ENCODE measurements at regions not wholly inside any gene's neighbourhood (a gene's known extent, or its start where the extent isn't known, plus 50 kb on each side); places are given as distances from the start of the nearest gene placed in this dataset.

DNA sequence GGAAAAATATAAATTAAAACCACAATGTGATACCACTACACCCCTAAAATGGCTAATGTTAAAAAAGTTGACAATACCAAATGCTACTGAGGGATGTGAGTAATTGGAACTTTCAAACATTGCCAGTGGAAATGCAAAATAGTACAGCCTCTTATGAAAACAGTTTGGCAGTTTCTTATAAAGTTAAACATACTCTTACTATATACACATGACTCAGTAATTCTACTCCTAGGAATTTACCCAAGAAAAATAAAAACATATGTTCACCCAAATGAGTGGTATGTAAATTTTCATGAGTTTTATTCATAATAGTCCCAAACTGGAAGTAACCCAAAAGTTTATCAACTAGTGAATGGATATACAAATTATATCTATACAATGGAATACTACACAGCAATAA lies 228.0 kb downstream of the CYP26B1 start:
- no peak overlapping the region for H3K4me3 ChIP-seq
- H3K27ac ChIP-seq = no peak overlapping the region
- ATAC-seq (ENCODE audit: insufficient number of reproducible peaks, low FRiP score, low read depth) = no peak
- H3K36me3 ChIP-seq = no peaks in the 10 kb centered on the region
- no peak for DNase-seq (ENCODE audit: low spot score)
- H3K9me3 ChIP-seq = peaks cover 8% of the 10 kb centered on the region
- no peaks in the 10 kb centered on the region for H3K4me1 ChIP-seq (ENCODE audit: control insufficient read depth in 1 of 2, low read depth in 2 of 2)
- TF ChIP-seq, protein P1, sequence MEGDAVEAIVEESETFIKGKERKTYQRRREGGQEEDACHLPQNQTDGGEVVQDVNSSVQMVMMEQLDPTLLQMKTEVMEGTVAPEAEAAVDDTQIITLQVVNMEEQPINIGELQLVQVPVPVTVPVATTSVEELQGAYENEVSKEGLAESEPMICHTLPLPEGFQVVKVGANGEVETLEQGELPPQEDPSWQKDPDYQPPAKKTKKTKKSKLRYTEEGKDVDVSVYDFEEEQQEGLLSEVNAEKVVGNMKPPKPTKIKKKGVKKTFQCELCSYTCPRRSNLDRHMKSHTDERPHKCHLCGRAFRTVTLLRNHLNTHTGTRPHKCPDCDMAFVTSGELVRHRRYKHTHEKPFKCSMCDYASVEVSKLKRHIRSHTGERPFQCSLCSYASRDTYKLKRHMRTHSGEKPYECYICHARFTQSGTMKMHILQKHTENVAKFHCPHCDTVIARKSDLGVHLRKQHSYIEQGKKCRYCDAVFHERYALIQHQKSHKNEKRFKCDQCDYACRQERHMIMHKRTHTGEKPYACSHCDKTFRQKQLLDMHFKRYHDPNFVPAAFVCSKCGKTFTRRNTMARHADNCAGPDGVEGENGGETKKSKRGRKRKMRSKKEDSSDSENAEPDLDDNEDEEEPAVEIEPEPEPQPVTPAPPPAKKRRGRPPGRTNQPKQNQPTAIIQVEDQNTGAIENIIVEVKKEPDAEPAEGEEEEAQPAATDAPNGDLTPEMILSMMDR (IDR thresholded peaks at IDR 0.05) = no peak
- H3K27me3 ChIP-seq (replicated peaks; ENCODE audit: insufficient read depth) = no peaks in the 10 kb centered on the region

DNA sequence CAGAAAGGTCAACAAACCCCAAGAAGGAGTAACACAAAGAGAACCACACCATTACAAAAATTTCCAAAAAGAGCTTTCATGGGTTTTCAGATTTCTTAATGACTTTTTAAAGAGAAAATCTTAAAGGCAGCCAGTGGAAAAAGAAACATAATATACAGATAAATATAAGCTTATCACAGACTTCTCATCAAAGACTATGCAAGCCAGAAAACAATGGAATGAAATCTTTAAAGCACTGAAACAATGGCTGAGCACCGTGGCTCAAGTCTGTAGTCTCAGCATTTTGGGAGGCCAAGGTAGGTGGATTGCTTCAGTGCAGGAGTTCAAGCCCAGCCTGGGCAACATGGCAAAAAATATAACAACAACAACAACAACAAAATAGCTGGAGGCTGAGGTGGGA lies 237.4 kb downstream of the CYP26B1 start:
- DNase-seq (ENCODE audit: low spot score) (no peak), ATAC-seq (ENCODE audit: insufficient number of reproducible peaks, low FRiP score, low read depth) (no peak)
- TF ChIP-seq, protein P1 (IDR thresholded peaks at IDR 0.05) = no peak
- Histone ChIP-seq H3K36me3 (no peaks in the 10 kb centered on the region), H3K4me1 (ENCODE audit: control insufficient read depth in 1 of 2, low read depth in 2 of 2) (no peaks in the 10 kb centered on the region), H3K4me3 (no peak overlapping the region), H3K27ac (no peak overlapping the region), H3K9me3 (peaks cover 15% of the 10 kb centered on the region), H3K27me3 (replicated peaks; ENCODE audit: insufficient read depth) (no peaks in the 10 kb centered on the region)

DNA sequence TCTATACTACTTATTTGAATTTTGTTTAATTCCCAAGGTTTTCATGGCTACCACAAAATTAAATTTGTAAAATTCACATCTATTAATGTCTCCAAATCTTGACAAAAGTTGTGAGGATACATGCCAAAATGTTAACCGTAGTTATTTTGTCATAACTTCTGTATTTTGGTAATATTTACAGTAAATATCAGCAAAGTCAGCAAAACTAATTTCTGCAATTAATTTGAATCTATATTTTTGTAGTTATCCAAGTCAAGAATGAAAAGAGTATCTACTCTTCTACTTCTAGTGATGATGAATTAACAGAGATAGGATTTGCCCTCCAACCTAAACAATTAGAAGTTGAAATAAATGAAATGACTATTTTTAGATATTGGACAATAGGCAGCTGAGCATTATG lies 238.9 kb downstream of the CYP26B1 start:
- ATAC-seq (ENCODE audit: insufficient number of reproducible peaks, low FRiP score, low read depth) = no peak

DNA sequence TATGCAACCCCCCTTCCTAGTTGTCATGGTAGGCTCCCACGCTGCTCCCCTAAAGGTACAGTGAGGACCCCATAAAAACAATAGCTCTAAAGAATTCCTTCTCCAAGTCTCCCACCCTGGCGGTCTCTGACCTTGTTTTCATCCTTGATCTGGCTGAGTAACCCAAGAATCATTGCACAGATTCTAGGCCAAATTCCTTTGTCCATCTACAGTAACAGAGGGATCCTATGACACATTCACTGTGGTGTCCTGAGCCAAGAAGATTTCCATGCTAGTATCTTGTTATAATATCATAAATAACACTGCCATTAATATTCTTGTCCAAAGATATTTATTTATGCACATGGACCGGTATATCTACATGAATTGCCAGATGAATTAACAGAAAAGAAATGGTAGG lies 240.2 kb downstream of the CYP26B1 start:
- Histone ChIP-seq H3K27me3 (replicated peaks; ENCODE audit: insufficient read depth) (no peaks in the 10 kb centered on the region), H3K9me3 (peaks cover 15% of the 10 kb centered on the region), H3K4me3 (no peak overlapping the region), H3K27ac (no peak overlapping the region), H3K36me3 (no peaks in the 10 kb centered on the region), H3K4me1 (ENCODE audit: control insufficient read depth in 1 of 2, low read depth in 2 of 2) (no peaks in the 10 kb centered on the region)
- ATAC-seq (ENCODE audit: insufficient number of reproducible peaks, low FRiP score, low read depth) (no peak), DNase-seq (ENCODE audit: low spot score) (no peak)
- TF ChIP-seq, protein P1 (IDR thresholded peaks at IDR 0.05) = no peak

More for the DNA sequence above, 238.9 kb downstream of the CYP26B1 start:
- Histone ChIP-seq H3K9me3 (peaks cover 15% of the 10 kb centered on the region), H3K4me1 (ENCODE audit: control insufficient read depth in 1 of 2, low read depth in 2 of 2) (no peaks in the 10 kb centered on the region), H3K4me3 (no peak overlapping the region), H3K27me3 (replicated peaks; ENCODE audit: insufficient read depth) (no peaks in the 10 kb centered on the region), H3K27ac (no peak overlapping the region), H3K36me3 (no peaks in the 10 kb centered on the region)
- TF ChIP-seq, protein P1 (IDR thresholded peaks at IDR 0.05) = no peak
- no peak for DNase-seq (ENCODE audit: low spot score)

DNA sequence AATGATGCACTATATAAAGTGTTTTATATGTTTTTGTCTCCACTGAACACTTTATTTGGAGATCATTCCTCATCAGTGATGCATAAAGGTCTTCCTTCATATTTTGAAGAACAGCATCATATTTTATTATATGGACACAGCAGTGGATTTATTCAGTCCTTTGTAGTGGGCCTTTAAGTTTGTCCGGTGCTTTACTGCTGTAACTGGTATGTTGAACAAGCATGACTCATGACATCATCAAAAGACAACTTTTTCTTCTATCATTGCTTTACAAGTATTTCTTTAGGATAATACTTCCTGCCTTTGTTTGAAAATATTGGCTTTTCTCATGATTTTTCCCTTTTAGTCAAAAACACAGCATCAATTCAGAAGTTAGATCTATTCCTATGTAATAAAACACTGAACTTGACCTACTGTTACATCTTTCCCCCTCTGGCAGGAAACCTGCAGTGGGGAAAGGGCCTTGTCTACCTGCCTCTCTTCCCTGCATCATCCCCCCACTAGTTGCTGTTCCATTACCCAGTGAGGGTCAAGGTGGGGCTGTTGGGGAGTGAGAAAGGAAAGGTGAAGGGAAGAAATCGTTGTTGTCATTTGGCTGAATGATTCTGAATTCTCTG lies 241.2 kb downstream of the CYP26B1 start:
- no peaks in the 10 kb centered on the region for H3K27me3 ChIP-seq (replicated peaks; ENCODE audit: insufficient read depth)
- DNase-seq (ENCODE audit: low spot score) (no peak), ATAC-seq (ENCODE audit: insufficient number of reproducible peaks, low FRiP score, low read depth) (no peak)
- TF ChIP-seq, protein P1 (IDR thresholded peaks at IDR 0.05) = no peak
- no peaks in the 10 kb centered on the region for H3K36me3 ChIP-seq
- H3K4me1 ChIP-seq (ENCODE audit: control insufficient read depth in 1 of 2, low read depth in 2 of 2) = no peaks in the 10 kb centered on the region
- H3K4me3 ChIP-seq = no peak overlapping the region
- H3K27ac ChIP-seq = no peak overlapping the region
- H3K9me3 ChIP-seq = peaks cover 15% of the 10 kb centered on the region

Measured in thoracic aorta (tissue), 2 donors.